K562 (cell line): ENCODE measurements at regions not wholly inside any gene's neighbourhood (a gene's known extent, or its start where the extent isn't known, plus 50 kb on each side); places are given as distances from the start of the nearest gene placed in this dataset.

Experiments used
- MGA ChIP-seq: fragments of 450-650 bp; IDR thresholded peaks from 2 replicates; pipeline ENCODE4 v1.6.1; 2016; ENCODE audit warnings: mild to moderate bottlenecking, moderate library complexity
- TRIM25 ChIP-seq: fragments of 450-650 bp; IDR thresholded peaks from 2 replicates; pipeline ENCODE4 v1.7.0; 2016; ENCODE audit warnings: borderline replicate concordance

GRCh38 chr6:98576791-98577190 lies 257.6 kb upstream of the POU3F2 start (continued):
- TF ChIP-seq MGA (no peak), TRIM25 (no peak)
